ENCODE measurements at regions not wholly inside any gene's neighbourhood (a gene's known extent, or its start where the extent isn't known, plus 50 kb on each side); places are given as distances from the start of the nearest gene placed in this dataset.

DNA sequence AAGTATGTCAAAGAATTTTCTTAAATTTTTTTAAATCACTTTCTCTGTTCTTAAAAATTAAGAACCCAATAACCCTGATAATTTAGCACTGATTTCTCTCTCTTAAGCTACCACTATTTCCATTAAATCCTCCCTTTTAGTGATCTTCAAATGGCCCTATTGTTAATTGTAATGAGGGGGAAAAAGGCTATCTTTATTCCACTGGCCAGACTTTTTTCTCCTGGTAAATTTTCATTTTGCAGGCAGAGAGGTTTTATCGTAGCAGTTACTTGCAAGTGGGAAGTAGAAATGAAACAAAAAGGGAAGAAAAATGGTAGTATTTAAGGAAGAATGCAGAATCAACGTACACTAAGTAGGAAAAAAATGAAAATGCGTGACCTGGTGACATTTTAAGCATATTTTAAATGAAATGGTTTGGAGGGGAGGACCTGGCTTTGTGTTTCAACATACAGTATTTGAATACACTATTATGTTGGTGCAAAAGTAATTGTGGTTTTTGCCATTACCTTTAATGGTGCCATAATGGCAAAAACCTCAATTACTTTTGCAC, 224.9 kb downstream of the TANC2 start:
- TF ChIP-seq POLR2AphosphoS5 (IDR thresholded peaks at IDR 0.05; ENCODE audit: low read depth, low read length) (no peak), POLR2A (IDR thresholded peaks at IDR 0.05; ENCODE audit: low read depth, low read length) (no peak), TAF1 (IDR thresholded peaks at IDR 0.05; ENCODE audit: low read depth, low read length) (no peak), SPI1 (IDR thresholded peaks at IDR 0.05; ENCODE audit: low read depth, low read length) (no peak), POU2F2 (IDR thresholded peaks at IDR 0.05; ENCODE audit: low read depth, low read length) (no peak)
